Naive thymus-derived CD4-positive, alpha-beta T cell (primary cell): ENCODE measurements at regions not wholly inside any gene's neighbourhood (a gene's known extent, or its start where the extent isn't known, plus 50 kb on each side); places are given as distances from the start of the nearest gene placed in this dataset.

Experiments used
- ATAC-seq: fragments of 150-1000 bp; cut with Tn5 transposase; 2 replicates; pipeline ENCODE4 v1.10.0; 2021; ENCODE audit warnings: mild to moderate bottlenecking, moderate library complexity
- CTCF ChIA-PET: fragments of 350-600 bp; sonication (Branson Sonifier 250); formaldehyde crosslinking; loops from one replicate; lab custom pipeline; 2021; ENCODE audit warnings: antibody characterized with exemption; lab: Charles Lee
- POLR2A ChIA-PET: fragments of 350-600 bp; sonication (Branson Sonifier 250); formaldehyde crosslinking; loops from one replicate; lab custom pipeline; 2021; ENCODE audit warnings: antibody characterized with exemption, inconsistent platforms; lab: Charles Lee
- DNase-seq, 9 donors: peaks; one replicate each; pipeline versions ENCODE4 v3.0.0 to v3.0.0-alpha.2; 2020 to 2022; ENCODE audit warnings: mixed read lengths in 1 of 9
- H3K27ac ChIP-seq: one replicate; pipeline ENCODE4 v1.7.0; 2013; ENCODE audit warnings: mild to moderate bottlenecking, low read depth, low read length, moderate library complexity
- H3K27me3 ChIP-seq, 2 donors: one replicate each; pipeline ENCODE4 v1.7.0; 2013; ENCODE audit warnings: low read length in 2 of 2, mild to moderate bottlenecking in 2 of 2, moderate library complexity in 2 of 2; ENCODE audit not compliant: control insufficient read depth in 2 of 2, insufficient read depth in 2 of 2
- H3K36me3 ChIP-seq, 3 experiments: 1 replicate in 2 of 3; 2 replicates in 1 of 3; pipeline ENCODE4 v1.7.0; 2013; ENCODE audit warnings: low read length in 3 of 3, mild to moderate bottlenecking in 3 of 3, moderate library complexity in 1 of 3; ENCODE audit not compliant: insufficient read depth in 3 of 3, control insufficient read depth in 2 of 3
- H3K4me1 ChIP-seq, 2 donors: one replicate each; pipeline ENCODE4 v1.7.0; 2013; ENCODE audit warnings: low read length in 2 of 2, mild to moderate bottlenecking in 2 of 2, moderate library complexity in 1 of 2; ENCODE audit not compliant: control insufficient read depth in 2 of 2, insufficient read depth in 2 of 2
- H3K4me3 ChIP-seq: 2 replicates; pipeline ENCODE4 v1.7.0; 2013; ENCODE audit warnings: mild to moderate bottlenecking, low read length
- H3K9me3 ChIP-seq, 3 experiments: 1 replicate in 2 of 3; 2 replicates in 1 of 3; pipeline ENCODE4 v1.7.0; 2013; ENCODE audit warnings: low read length in 3 of 3; ENCODE audit not compliant: control insufficient read depth in 2 of 3
- H3K27ac Mint-ChIP-seq, 9 donors: one replicate each; pipeline ENCODE4 v1.8.0; 2020 to 2022; ENCODE audit warnings: mixed read lengths in 9 of 9, mild to moderate bottlenecking in 8 of 9, moderate library complexity in 5 of 9, inconsistent platforms in 2 of 9
- H3K27me3 Mint-ChIP-seq, 5 donors: one replicate each; pipeline ENCODE4 v1.8.0; 2021 to 2022; ENCODE audit warnings: mixed read lengths in 5 of 5, mild to moderate bottlenecking in 1 of 5
- H3K36me3 Mint-ChIP-seq, 5 donors: one replicate each; pipeline ENCODE4 v1.8.0; 2020 to 2022; ENCODE audit warnings: mixed read lengths in 5 of 5, mild to moderate bottlenecking in 3 of 5, inconsistent platforms in 1 of 5
- H3K4me1 Mint-ChIP-seq, 7 donors: one replicate each; pipeline ENCODE4 v1.8.0; 2020 to 2022; ENCODE audit warnings: mixed read lengths in 7 of 7, mild to moderate bottlenecking in 3 of 7, inconsistent platforms in 1 of 7
- H3K4me3 Mint-ChIP-seq, 10 donors: one replicate each; pipeline ENCODE4 v1.8.0; 2020 to 2022; ENCODE audit warnings: mild to moderate bottlenecking in 10 of 10, mixed read lengths in 10 of 10, moderate library complexity in 6 of 10, inconsistent platforms in 2 of 10
- H3K9me3 Mint-ChIP-seq, 11 donors: one replicate each; pipeline ENCODE4 v1.8.0; 2020 to 2022; ENCODE audit warnings: mixed read lengths in 11 of 11, mild to moderate bottlenecking in 4 of 11, inconsistent platforms in 1 of 11, moderate library complexity in 1 of 11
- intact Hi-C, 2 donors: fragments of 100-400 bp; cut with micrococcal nuclease; formaldehyde crosslinking; loops; one replicate each; pipeline ENCODE4 v1.15.1; 2023

DNA sequence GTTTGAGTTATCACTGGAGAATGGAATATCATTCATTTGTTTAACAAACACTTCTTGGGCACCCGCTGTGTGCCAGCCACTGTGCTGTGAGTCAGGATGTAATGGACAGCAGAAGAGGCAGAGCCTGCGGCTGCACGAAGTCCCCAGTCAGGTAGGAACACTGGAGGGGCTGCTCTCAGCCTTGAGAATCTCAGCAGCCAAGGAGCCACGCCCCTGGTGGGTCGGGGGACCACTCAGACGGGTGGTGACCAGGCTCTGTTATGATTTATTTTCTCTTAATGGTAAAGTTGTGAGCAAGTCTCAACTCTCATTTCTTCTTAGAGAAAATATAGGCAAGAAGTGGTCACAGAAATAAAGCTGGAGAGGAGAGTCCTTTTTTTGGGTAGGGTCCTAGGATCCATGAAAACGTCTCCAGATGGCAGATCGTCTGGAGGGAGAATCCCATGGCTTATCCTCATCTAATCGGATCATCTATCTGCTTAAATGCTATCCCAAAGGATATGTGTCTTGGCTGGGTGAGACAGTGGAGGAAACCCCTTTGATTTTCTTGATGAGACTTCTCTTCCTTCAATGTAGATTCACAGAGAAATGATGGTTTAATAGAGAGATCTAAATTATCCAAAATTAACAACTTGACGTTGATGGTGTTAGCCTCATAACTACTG, 129.1 kb upstream of the LGALSL start:
- no peaks in the 10 kb centered on the region for H3K36me3 ChIP-seq
- H3K27ac ChIP-seq = peak overlapping the region; percentile 72
- POLR2A ChIA-PET = interaction anchor here (0.6 to 5.2 kb wide), 11 partner anchors 12 to 304 kb away, joined by 3 to 85 read pairs (median 7); no protein-coding TSS in a partner anchor
- CTCF ChIA-PET = interaction anchor here (0.6 to 9.1 kb wide), 4 partner anchors 163 to 275 kb away, joined by 3 to 289 read pairs (median 9); no protein-coding TSS in a partner anchor
- peak overlapping the region in 5 of 10 donors; percentile 80 to 93 (median 86) for H3K4me3 Mint-ChIP-seq
- peaks cover 0 to 42% (median 0%) of the 10 kb centered on the region in 5 donors for H3K27me3 Mint-ChIP-seq
- H3K27ac Mint-ChIP-seq = peak overlapping the region; percentile 76 to 99 (median 97)
- no peaks in the 10 kb centered on the region for H3K27me3 ChIP-seq
- intact Hi-C loops = loop anchor here (5.0 to 10.0 kb wide), 7 partner anchors 43 to 1107 kb away; partner anchors contain the start of genes CEP68 (in 1 of the 2), SPRED2 (in 1 of the 2) and UGP2 (in 1 of the 2)
- no peaks in the 10 kb centered on the region for H3K9me3 ChIP-seq
- H3K4me1 ChIP-seq = peaks cover 33 to 38% of the 10 kb centered on the region in 2 donors
- peaks cover 0 to 2% (median 0%) of the 10 kb centered on the region in 11 donors for H3K9me3 Mint-ChIP-seq
- DNase-seq = no peak
- H3K4me3 ChIP-seq = no peak overlapping the region
- ATAC-seq = no peak
- peaks cover 22 to 65% (median 52%) of the 10 kb centered on the region in 7 donors for H3K4me1 Mint-ChIP-seq
- H3K36me3 Mint-ChIP-seq = peaks cover 0 to 8% (median 0%) of the 10 kb centered on the region in 5 donors

DNA sequence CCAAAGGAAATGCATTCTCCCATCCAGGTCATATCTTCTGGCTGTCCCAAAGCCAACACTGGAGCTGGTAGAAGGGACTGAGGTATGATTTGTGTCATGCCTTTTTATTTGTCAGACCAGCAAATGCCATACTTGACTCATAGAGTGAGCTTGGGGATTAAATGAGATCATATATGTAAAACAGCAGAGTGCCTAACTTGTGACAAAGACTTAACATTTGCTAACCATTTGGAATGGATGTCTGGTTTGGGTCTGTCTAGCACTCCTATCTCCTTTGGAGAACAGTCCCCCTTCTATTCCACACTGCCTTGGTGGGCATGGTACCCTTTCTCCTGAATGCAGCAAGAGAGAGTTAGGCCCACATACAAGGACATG, 128.5 kb upstream of the LGALSL start:
- intact Hi-C loops = loop anchor here (5.0 to 10.0 kb wide), 7 partner anchors 43 to 1107 kb away; partner anchors contain the start of genes CEP68 (in 1 of the 2), SPRED2 (in 1 of the 2) and UGP2 (in 1 of the 2)
- Histone ChIP-seq H3K4me1 (peaks cover 33 to 38% of the 10 kb centered on the region in 2 donors), H3K27ac (peak overlapping the region; percentile 72), H3K4me3 (peak overlapping the region; percentile 34), H3K27me3 (no peaks in the 10 kb centered on the region), H3K9me3 (no peaks in the 10 kb centered on the region), H3K36me3 (no peaks in the 10 kb centered on the region)
- H3K4me1 Mint-ChIP-seq = peaks cover 22 to 65% (median 57%) of the 10 kb centered on the region in 7 donors
- H3K27ac Mint-ChIP-seq = peak overlapping the region; percentile 88 to 99 (median 97)
- ATAC-seq (no peak), DNase-seq (no peak)
- peaks cover 0 to 2% (median 0%) of the 10 kb centered on the region in 11 donors for H3K9me3 Mint-ChIP-seq
- ChIA-PET CTCF (interaction anchor here (0.6 to 9.1 kb wide), 8 partner anchors 65 to 289 kb away, joined by 3 to 289 read pairs (median 8); partner anchors contain the start of gene AFTPH), POLR2A (interaction anchor here (0.6 to 5.2 kb wide), 18 partner anchors 13 to 664 kb away, joined by 3 to 85 read pairs (median 4); partner anchors contain the start of gene SLC1A4)
- H3K4me3 Mint-ChIP-seq = peak overlapping the region in 7 of 10 donors; percentile 78 to 93 (median 85)
- peaks cover 0 to 8% (median 0%) of the 10 kb centered on the region in 5 donors for H3K36me3 Mint-ChIP-seq
- H3K27me3 Mint-ChIP-seq = peaks cover 0 to 40% (median 0%) of the 10 kb centered on the region in 5 donors

DNA sequence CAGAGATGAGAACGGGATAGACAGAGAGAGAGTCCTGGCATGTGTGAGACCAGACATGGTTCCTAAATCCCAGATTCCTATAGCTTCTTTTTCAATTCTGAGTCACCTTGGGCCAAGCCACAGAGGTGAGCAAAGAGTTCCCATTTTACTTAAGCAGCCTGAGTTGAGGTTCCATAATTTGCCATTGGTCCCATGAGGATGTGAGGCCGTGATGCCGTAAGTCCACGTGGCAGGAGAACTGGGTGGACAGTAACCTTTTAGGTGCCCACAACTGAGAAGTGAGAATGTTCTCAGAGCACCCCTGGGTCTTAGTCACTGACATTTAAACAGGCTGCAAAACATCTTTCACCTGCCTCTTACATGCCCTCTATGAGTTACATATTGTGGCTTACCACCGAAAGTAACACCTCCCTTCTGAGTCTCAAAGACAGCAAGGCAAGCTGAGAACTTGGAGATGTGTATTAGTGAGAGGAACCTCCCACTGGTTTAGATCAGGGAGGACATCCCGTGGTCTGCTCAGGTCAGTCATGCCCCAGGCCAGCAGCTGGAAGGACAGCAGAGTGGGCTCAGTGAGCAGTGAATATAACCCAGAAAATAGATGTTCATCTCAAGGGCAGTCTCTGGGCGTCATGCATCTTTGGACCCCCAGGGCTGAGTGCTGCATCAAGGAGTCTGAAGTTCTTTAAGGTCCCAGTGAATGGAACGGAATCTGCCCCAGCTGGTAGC, 127.9 kb upstream of the LGALSL start:
- intact Hi-C loops = loop anchor here (1.0 to 10.0 kb wide), 17 partner anchors 44 to 1106 kb away; partner anchors contain the start of genes MDH1 (in 2 of the 2), WDPCP (in 2 of the 2), ACTR2 (in 1 of the 2) and CEP68 (in 1 of the 2)
- Mint-ChIP-seq H3K27me3 (peaks cover 0 to 35% (median 0%) of the 10 kb centered on the region in 5 donors), H3K36me3 (peaks cover 0 to 8% (median 0%) of the 10 kb centered on the region in 5 donors), H3K9me3 (no peaks in the 10 kb centered on the region), H3K27ac (peak overlapping the region; percentile 88 to 99 (median 97)), H3K4me1 (peaks cover 27 to 70% (median 62%) of the 10 kb centered on the region in 7 donors), H3K4me3 (peak overlapping the region; percentile 77 to 93 (median 85))
- ATAC-seq (peak; percentile 85), DNase-seq (peak in 8 of 9 donors; percentile 48 to 71 (median 60))
- Histone ChIP-seq H3K9me3 (no peaks in the 10 kb centered on the region), H3K27me3 (no peaks in the 10 kb centered on the region), H3K27ac (peak overlapping the region; percentile 72), H3K4me1 (peaks cover 33 to 38% of the 10 kb centered on the region in 2 donors), H3K4me3 (peak overlapping the region; percentile 34), H3K36me3 (no peaks in the 10 kb centered on the region)
- ChIA-PET CTCF (interaction anchor here (0.6 to 9.1 kb wide), 14 partner anchors 8 to 289 kb away, joined by 3 to 289 read pairs (median 8); partner anchors contain the start of gene AFTPH), POLR2A (interaction anchor here (0.6 to 5.2 kb wide), 27 partner anchors 8 to 664 kb away, joined by 3 to 85 read pairs (median 4); partner anchors contain the start of gene SLC1A4)

DNA sequence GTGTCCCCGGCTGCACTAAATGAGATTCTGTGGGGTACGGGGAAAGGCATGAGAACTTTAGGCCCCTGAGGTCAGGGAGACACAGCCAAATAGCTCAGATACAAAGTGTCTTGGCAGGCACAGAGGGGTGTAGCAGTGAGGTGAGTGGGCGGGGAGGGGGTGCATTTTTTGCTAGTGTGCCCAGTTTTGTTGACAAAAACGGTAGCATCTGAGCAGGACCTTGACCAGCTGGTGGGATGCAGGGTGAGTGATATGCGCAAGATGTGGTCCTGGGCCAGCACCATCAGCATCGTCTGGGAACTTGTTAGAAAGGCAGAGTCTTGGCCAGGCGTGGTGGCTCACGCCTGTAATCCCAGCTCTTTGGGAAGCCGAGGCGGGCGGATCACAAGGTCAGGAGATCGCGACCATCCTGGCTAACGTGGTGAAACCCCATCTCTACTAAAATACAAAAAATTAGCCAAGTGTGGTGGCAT, 127.3 kb upstream of the LGALSL start:
- peak overlapping the region; percentile 34 for H3K4me3 ChIP-seq
- no peaks in the 10 kb centered on the region for H3K9me3 ChIP-seq
- Mint-ChIP-seq H3K27me3 (peaks cover 0 to 29% (median 0%) of the 10 kb centered on the region in 5 donors), H3K27ac (peak overlapping the region; percentile 88 to 99 (median 97)), H3K36me3 (peaks cover 0 to 8% (median 0%) of the 10 kb centered on the region in 5 donors), H3K4me1 (peaks cover 28 to 70% (median 64%) of the 10 kb centered on the region in 7 donors), H3K4me3 (peak overlapping the region; percentile 77 to 93 (median 85)), H3K9me3 (no peaks in the 10 kb centered on the region)
- H3K27me3 ChIP-seq = no peaks in the 10 kb centered on the region
- ChIA-PET CTCF (interaction anchor here (0.8 to 9.1 kb wide), 20 partner anchors 8 to 541 kb away, joined by 3 to 289 read pairs (median 7); partner anchors contain the start of gene AFTPH), POLR2A (interaction anchor here (0.6 to 5.2 kb wide), 27 partner anchors 9 to 663 kb away, joined by 3 to 85 read pairs (median 5); partner anchors contain the start of genes AFTPH and SLC1A4)
- no peaks in the 10 kb centered on the region for H3K36me3 ChIP-seq
- DNase-seq = peak in 2 of 9 donors; percentile 10 to 34
- ATAC-seq = no peak
- intact Hi-C loops = loop anchor here (1.0 to 10.0 kb wide), 21 partner anchors 10 to 1106 kb away; partner anchors contain the start of genes MDH1 (in 2 of the 2), PELI1 (in 2 of the 2), WDPCP (in 2 of the 2) and ACTR2 (in 1 of the 2)
- H3K4me1 ChIP-seq = peaks cover 33 to 38% of the 10 kb centered on the region in 2 donors
- H3K27ac ChIP-seq = peak overlapping the region; percentile 72

DNA sequence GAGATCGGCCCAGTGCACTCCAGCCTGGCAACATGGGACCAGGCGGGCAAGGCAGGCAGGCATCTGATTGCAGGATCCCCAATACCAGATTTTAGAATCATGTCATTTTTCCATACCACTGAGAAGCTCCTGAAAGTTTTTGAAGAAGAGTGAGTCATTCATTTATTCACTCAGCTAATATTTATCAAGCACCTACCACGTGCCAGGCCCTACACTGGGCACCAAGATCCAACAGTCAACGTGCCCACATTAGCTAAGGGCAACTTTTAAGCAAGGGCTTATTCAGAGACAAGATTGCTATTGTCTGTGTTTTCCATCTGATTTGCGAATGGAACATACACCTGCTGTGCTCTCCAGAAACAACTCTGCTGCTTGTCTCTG, 126.8 kb upstream of the LGALSL start:
- Histone ChIP-seq H3K36me3 (no peaks in the 10 kb centered on the region), H3K4me1 (peaks cover 33 to 38% of the 10 kb centered on the region in 2 donors), H3K9me3 (no peaks in the 10 kb centered on the region), H3K27me3 (no peaks in the 10 kb centered on the region), H3K27ac (peak overlapping the region; percentile 72), H3K4me3 (peak overlapping the region; percentile 36)
- Mint-ChIP-seq H3K27ac (peak overlapping the region; percentile 81 to 99 (median 97)), H3K4me1 (peaks cover 28 to 68% (median 66%) of the 10 kb centered on the region in 7 donors), H3K4me3 (peak overlapping the region; percentile 78 to 93 (median 84)), H3K9me3 (no peaks in the 10 kb centered on the region), H3K27me3 (peaks cover 0 to 25% (median 0%) of the 10 kb centered on the region in 5 donors), H3K36me3 (peaks cover 0 to 8% (median 0%) of the 10 kb centered on the region in 5 donors)
- ATAC-seq (no peak), DNase-seq (no peak)
- CTCF ChIA-PET = interaction anchor here (0.7 to 9.1 kb wide), 37 partner anchors 9 to 540 kb away, joined by 3 to 289 read pairs (median 5); partner anchors contain the start of gene AFTPH
- POLR2A ChIA-PET = interaction anchor here (0.6 to 5.2 kb wide), 22 partner anchors 9 to 440 kb away, joined by 3 to 85 read pairs (median 6); partner anchors contain the start of genes AFTPH and VPS54
- intact Hi-C loops = loop anchor here (1.0 to 10.0 kb wide), 15 partner anchors 11 to 1105 kb away; partner anchors contain the start of genes ACTR2 (in 1 of the 2), AFTPH (in 1 of the 2), CEP68 (in 1 of the 2) and MDH1 (in 1 of the 2)
